ENCODE measurements at regions not wholly inside any gene's neighbourhood (a gene's known extent, or its start where the extent isn't known, plus 50 kb on each side); places are given as distances from the start of the nearest gene placed in this dataset.
"Not testable (repeated sequence)": the region's sequence is repeated elsewhere in the genome, so short reads cannot be mapped to it uniquely, and the experiment has no call there.

GRCh38 chr5:91787718-91788117, 404.6 kb upstream of the ARRDC3 start:
- 6 to 8% methylated on average over 1 of the region's 1 CpG for WGBS, 2 donors (ENCODE audit: low coverage in 1 of 2)
- intact Hi-C loops (cut with DNase I; ENCODE audit: low total_unique reads): no loop called here
- Histone ChIP-seq H3K27ac (no peak overlapping the region), H3K27me3 (no peaks in the 10 kb centered on the region), H3K9me3 (peaks cover 0 to 3% of the 10 kb centered on the region in 2 donors), H3K4me1 (no peaks in the 10 kb centered on the region), H3K36me3 (no peaks in the 10 kb centered on the region), H3K4me3 (no peak overlapping the region)
- in situ Hi-C loops (cut with MboI; ENCODE audit: low pct_ligation_motif_present in 1 of 4, low pct_unique_long_range_greater_than_20kb in 1 of 4, low sequenced_read_pairs in 3 of 4): no loop called here
- TF ChIP-seq EP300 (IDR thresholded peaks at IDR 0.05; ENCODE audit: low read depth): no peak
- TF ChIP-seq POLR2A (IDR thresholded peaks at IDR 0.05): no peak
- TF ChIP-seq CTCF (IDR thresholded peaks at IDR 0.05): no peak
- TF ChIP-seq POLR2AphosphoS5 (IDR thresholded peaks at IDR 0.05): no peak
- DNase-seq: no peak

DNA sequence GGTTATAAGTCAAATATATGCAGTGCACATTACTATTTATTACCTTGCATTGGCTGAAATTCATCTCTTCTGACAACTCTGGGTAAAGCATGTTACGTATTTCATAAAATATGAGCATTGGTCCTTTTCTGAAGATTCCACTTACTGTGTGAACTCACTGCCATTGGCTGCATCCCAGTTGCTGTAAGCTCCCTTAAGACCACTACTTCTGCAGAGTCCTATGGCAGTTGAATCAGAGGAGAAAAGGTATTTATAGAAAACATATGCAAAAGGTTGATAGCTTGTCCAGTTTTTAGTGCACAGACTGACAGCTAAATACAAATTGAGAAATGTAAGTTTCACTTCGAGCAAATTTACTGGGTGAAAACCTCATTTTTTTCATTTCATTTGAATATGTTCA, 394.6 kb upstream of the ARRDC3 start:
- intact Hi-C loops (cut with DNase I; ENCODE audit: low total_unique reads) (no loop called here), in situ Hi-C loops (cut with MboI; ENCODE audit: low pct_ligation_motif_present in 1 of 4, low pct_unique_long_range_greater_than_20kb in 1 of 4, low sequenced_read_pairs in 3 of 4) (no loop called here)
- no peak for DNase-seq
- H3K4me1 ChIP-seq: no peaks in the 10 kb centered on the region
- no peak for TF ChIP-seq CTCF (IDR thresholded peaks at IDR 0.05)
- no peak for TF ChIP-seq EP300 (IDR thresholded peaks at IDR 0.05; ENCODE audit: low read depth)
- TF ChIP-seq POLR2AphosphoS5 (IDR thresholded peaks at IDR 0.05): no peak
- TF ChIP-seq POLR2A (IDR thresholded peaks at IDR 0.05): no peak
- no peaks in the 10 kb centered on the region for H3K9me3 ChIP-seq
- no peak overlapping the region for H3K4me3 ChIP-seq
- no peak overlapping the region for H3K27ac ChIP-seq
- H3K36me3 ChIP-seq: no peaks in the 10 kb centered on the region
- WGBS, 2 donors (ENCODE audit: low coverage in 1 of 2): 69 to 81% methylated on average over 2 of the region's 2 CpGs
- H3K27me3 ChIP-seq: no peaks in the 10 kb centered on the region

- WGBS, 2 donors (ENCODE audit: low coverage in 1 of 2): 41 to 54% methylated on average over 2 of the region's 2 CpGs
- in situ Hi-C loops (cut with MboI; ENCODE audit: low pct_ligation_motif_present in 1 of 4, low pct_unique_long_range_greater_than_20kb in 1 of 4, low sequenced_read_pairs in 3 of 4): no loop called here
- no peak for TF ChIP-seq POLR2AphosphoS5 (IDR thresholded peaks at IDR 0.05)
- no peak for TF ChIP-seq EP300 (IDR thresholded peaks at IDR 0.05; ENCODE audit: low read depth)
- no peak for TF ChIP-seq CTCF (IDR thresholded peaks at IDR 0.05)
- no peak for TF ChIP-seq POLR2A (IDR thresholded peaks at IDR 0.05)
- intact Hi-C loops (cut with DNase I; ENCODE audit: low total_unique reads): no loop called here
- Histone ChIP-seq H3K9me3 (no peaks in the 10 kb centered on the region), H3K4me1 (no peaks in the 10 kb centered on the region), H3K4me3 (no peak overlapping the region), H3K36me3 (no peaks in the 10 kb centered on the region), H3K27ac (no peak overlapping the region), H3K27me3 (no peaks in the 10 kb centered on the region)
- DNase-seq: no peak
Measured at GRCh38 chr5:91776249-91776648, 393.1 kb upstream of the ARRDC3 start.

DNA sequence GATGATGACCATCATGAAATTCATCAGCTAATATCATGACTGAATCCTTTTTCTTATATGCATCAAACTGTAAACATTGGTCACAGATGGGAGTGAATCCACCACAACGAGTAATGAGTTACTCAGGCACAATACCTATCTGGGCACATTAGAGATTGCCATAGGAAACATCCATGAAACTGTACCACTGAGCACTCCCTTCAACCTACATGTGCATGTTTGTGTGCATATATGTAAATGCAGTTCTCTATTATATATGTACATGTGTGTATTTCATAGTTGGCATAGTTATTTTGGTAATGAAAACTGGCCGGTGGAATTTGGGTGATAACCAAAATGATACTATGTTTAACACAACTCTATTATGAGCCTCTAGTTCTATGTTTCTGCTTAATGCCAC, 387.3 kb upstream of the ARRDC3 start:
- Histone ChIP-seq H3K27me3 (no peaks in the 10 kb centered on the region), H3K36me3 (no peaks in the 10 kb centered on the region), H3K9me3 (no peaks in the 10 kb centered on the region), H3K4me3 (no peak overlapping the region), H3K27ac (no peak overlapping the region), H3K4me1 (no peaks in the 10 kb centered on the region)
- no peak for DNase-seq
- WGBS, 2 donors (ENCODE audit: low coverage in 1 of 2): 86 to 88% methylated on average over 1 to 2 of the region's 2 CpGs
- TF ChIP-seq POLR2A (IDR thresholded peaks at IDR 0.05): no peak
- TF ChIP-seq EP300 (IDR thresholded peaks at IDR 0.05; ENCODE audit: low read depth): no peak
- no peak for TF ChIP-seq POLR2AphosphoS5 (IDR thresholded peaks at IDR 0.05)
- TF ChIP-seq CTCF (IDR thresholded peaks at IDR 0.05): no peak
- intact Hi-C loops (cut with DNase I; ENCODE audit: low total_unique reads): no loop called here
- in situ Hi-C loops (cut with MboI; ENCODE audit: low pct_ligation_motif_present in 1 of 4, low pct_unique_long_range_greater_than_20kb in 1 of 4, low sequenced_read_pairs in 3 of 4): no loop called here

GRCh38 chr5:91757383-91757782, 374.3 kb upstream of the ARRDC3 start:
- H3K36me3 ChIP-seq; DNase-seq; H3K27ac ChIP-seq; H3K9me3 ChIP-seq; H3K4me3 ChIP-seq; H3K27me3 ChIP-seq; intact Hi-C loops (cut with DNase I; ENCODE audit: low total_unique reads); in situ Hi-C loops (cut with MboI; ENCODE audit: low pct_ligation_motif_present in 1 of 4, low pct_unique_long_range_greater_than_20kb in 1 of 4, low sequenced_read_pairs in 3 of 4); H3K4me1 ChIP-seq: not testable (repeated sequence)
- WGBS, 2 donors (ENCODE audit: low coverage in 1 of 2): 80 to 88% methylated on average over 1 to 4 of the region's 4 CpGs
